ENCODE measurements at regions not wholly inside any gene's neighbourhood (a gene's known extent, or its start where the extent isn't known, plus 50 kb on each side); places are given as distances from the start of the nearest gene placed in this dataset.
"Not testable (repeated sequence)": the region's sequence is repeated elsewhere in the genome, so short reads cannot be mapped to it uniquely, and the experiment has no call there.

GRCh38 chr9:119907056-119907455, 537.8 kb upstream of the BRINP1 start:
- no peak for DNase-seq (ENCODE audit: low read depth)

GRCh38 chr9:119905724-119906123, 536.5 kb upstream of the BRINP1 start:
- no peak for DNase-seq (ENCODE audit: low read depth)

GRCh38 chr9:119903851-119904250, 534.6 kb upstream of the BRINP1 start:
- DNase-seq (ENCODE audit: low read depth), result no peak

- no peak for DNase-seq (ENCODE audit: low read depth)
Measured at GRCh38 chr9:119902611-119903010, 533.4 kb upstream of the BRINP1 start.

GRCh38 chr9:119898316-119898715, 529.1 kb upstream of the BRINP1 start:
- DNase-seq (ENCODE audit: low read depth), result no peak

- DNase-seq (ENCODE audit: low read depth), result no peak
Measured at GRCh38 chr9:119884438-119884837, 515.2 kb upstream of the BRINP1 start.

- no peak for DNase-seq (ENCODE audit: low read depth)
Measured at GRCh38 chr9:119881898-119882297, 512.7 kb upstream of the BRINP1 start.

GRCh38 chr9:119880361-119880760, 511.1 kb upstream of the BRINP1 start:
- no peak for DNase-seq (ENCODE audit: low read depth)

GRCh38 chr9:119877306-119877705, 508.1 kb upstream of the BRINP1 start:
- no peak for DNase-seq (ENCODE audit: low read depth)

GRCh38 chr9:119873877-119874276, 504.6 kb upstream of the BRINP1 start:
- DNase-seq (ENCODE audit: low read depth), result no peak

- DNase-seq (ENCODE audit: low read depth), result not testable (repeated sequence)
Measured at GRCh38 chr9:119870251-119870650, 501.0 kb upstream of the BRINP1 start.

GRCh38 chr9:119868694-119869093, 499.5 kb upstream of the BRINP1 start:
- DNase-seq (ENCODE audit: low read depth), result no peak

GRCh38 chr9:119861842-119862241, 492.6 kb upstream of the BRINP1 start:
- DNase-seq (ENCODE audit: low read depth), result no peak

- DNase-seq (ENCODE audit: low read depth), result no peak
Measured at GRCh38 chr9:119859128-119859527, 489.9 kb upstream of the BRINP1 start.

GRCh38 chr9:119853126-119853525, 483.9 kb upstream of the BRINP1 start:
- DNase-seq (ENCODE audit: low read depth), result no peak

GRCh38 chr9:119852390-119852789, 483.2 kb upstream of the BRINP1 start:
- no peak for DNase-seq (ENCODE audit: low read depth)

GRCh38 chr9:119844431-119844830, 475.2 kb upstream of the BRINP1 start:
- no peak for DNase-seq (ENCODE audit: low read depth)

GRCh38 chr9:119841016-119841415, 471.8 kb upstream of the BRINP1 start:
- DNase-seq (ENCODE audit: low read depth), result no peak

GRCh38 chr9:119839888-119840287, 470.7 kb upstream of the BRINP1 start:
- no peak for DNase-seq (ENCODE audit: low read depth)

GRCh38 chr9:119838210-119838609, 469.0 kb upstream of the BRINP1 start:
- no peak for DNase-seq (ENCODE audit: low read depth)

- no peak for DNase-seq (ENCODE audit: low read depth)
Measured at GRCh38 chr9:119836036-119836435, 466.8 kb upstream of the BRINP1 start.

GRCh38 chr9:119834064-119834620, 464.9 kb upstream of the BRINP1 start:
- no peak for DNase-seq (ENCODE audit: low read depth)

GRCh38 chr9:119831309-119831708, 462.1 kb upstream of the BRINP1 start:
- DNase-seq (ENCODE audit: low read depth), result no peak

GRCh38 chr9:119829748-119830147, 460.5 kb upstream of the BRINP1 start:
- no peak for DNase-seq (ENCODE audit: low read depth)

- DNase-seq (ENCODE audit: low read depth), result no peak
Measured at GRCh38 chr9:119829186-119829585, 460.0 kb upstream of the BRINP1 start.

Data from activated T-cell treated with anti-CD3 and anti-CD28 coated beads for 48 hours (primary cell).